Left ventricle myocardium inferior (tissue), 1 donor: ENCODE measurements at regions not wholly inside any gene's neighbourhood (a gene's known extent, or its start where the extent isn't known, plus 50 kb on each side); places are given as distances from the start of the nearest gene placed in this dataset.
"Not testable (repeated sequence)": the region's sequence is repeated elsewhere in the genome, so short reads cannot be mapped to it uniquely, and the experiment has no call there.

ENCODE experiments used
- DNase-seq: peaks from one replicate; pipeline ENCODE4 v3.0.0-alpha.2; 2020
- H3K27ac ChIP-seq: fragments of 200-600 bp; replicated peaks from 2 replicates; pipeline ENCODE4 v1.8.0; 2021
- H3K27me3 ChIP-seq: fragments of 200-600 bp; 2 replicates; pipeline ENCODE4 v1.8.0; 2021; ENCODE audit warnings: low read depth
- H3K36me3 ChIP-seq: fragments of 200-600 bp; 2 replicates; pipeline ENCODE4 v1.8.0; 2021
- H3K4me1 ChIP-seq: fragments of 200-600 bp; 2 replicates; pipeline ENCODE4 v1.8.0; 2021
- H3K4me3 ChIP-seq: fragments of 200-600 bp; 2 replicates; pipeline ENCODE4 v1.8.0; 2021; ENCODE audit warnings: mild to moderate bottlenecking, moderate library complexity
- H3K9me3 ChIP-seq: fragments of 200-600 bp; replicated peaks from 2 replicates; pipeline ENCODE4 v1.8.0; 2021
- CTCF ChIP-seq: fragments of 200-600 bp; IDR thresholded peaks from 2 replicates; pipeline ENCODE4 v1.8.0; 2021; ENCODE audit warnings: antibody characterized with exemption, mild to moderate bottlenecking, borderline replicate concordance
- intact Hi-C: fragments of 100-400 bp; cut with micrococcal nuclease; formaldehyde crosslinking; loops from one replicate; pipeline ENCODE4 v1.11.0; 2022
- donor health status: DM: no; HTN: yes; CAD: no; lungs with severe emphysema.

GRCh38 chr13:40043764-40044163, 388.3 kb downstream of the COG6 start:
- no peak overlapping the region for H3K4me3 ChIP-seq
- no peak overlapping the region for H3K27ac ChIP-seq
- H3K9me3 ChIP-seq, result no peaks in the 10 kb centered on the region
- H3K36me3 ChIP-seq, result no peaks in the 10 kb centered on the region
- H3K4me1 ChIP-seq, result no peaks in the 10 kb centered on the region
- intact Hi-C loops, result no loop called here
- TF ChIP-seq CTCF, result no peak
- no peaks in the 10 kb centered on the region for H3K27me3 ChIP-seq
- DNase-seq, result no peak

- Histone ChIP-seq H3K36me3 (no peaks in the 10 kb centered on the region), H3K4me3 (no peak overlapping the region), H3K4me1 (no peaks in the 10 kb centered on the region), H3K9me3 (no peaks in the 10 kb centered on the region), H3K27me3 (no peaks in the 10 kb centered on the region), H3K27ac (no peak overlapping the region)
- DNase-seq, result no peak
- intact Hi-C loops, result no loop called here
- no peak for TF ChIP-seq CTCF
Observed at GRCh38 chr13:40047322-40047771, 391.9 kb downstream of the COG6 start.

- Histone ChIP-seq H3K4me1 (no peaks in the 10 kb centered on the region), H3K27ac (no peak overlapping the region), H3K9me3 (peaks cover 2% of the 10 kb centered on the region), H3K36me3 (no peaks in the 10 kb centered on the region), H3K27me3 (no peaks in the 10 kb centered on the region), H3K4me3 (no peak overlapping the region)
- TF ChIP-seq CTCF, result no peak
- intact Hi-C loops, result no loop called here
- DNase-seq, result no peak
Observed at GRCh38 chr13:40048551-40048950, 393.1 kb downstream of the COG6 start.

- DNase-seq, result no peak
- intact Hi-C loops, result no loop called here
- Histone ChIP-seq H3K27ac (no peak overlapping the region), H3K4me1 (no peaks in the 10 kb centered on the region), H3K4me3 (no peak overlapping the region), H3K27me3 (peaks cover 5% of the 10 kb centered on the region), H3K36me3 (no peaks in the 10 kb centered on the region), H3K9me3 (peaks cover 7% of the 10 kb centered on the region)
- TF ChIP-seq CTCF, result no peak
Observed at GRCh38 chr13:40052954-40053353, 397.5 kb downstream of the COG6 start.

- intact Hi-C loops, result no loop called here
- DNase-seq, result no peak
- TF ChIP-seq CTCF, result no peak
- H3K27me3 ChIP-seq, result peaks cover 5% of the 10 kb centered on the region
- peaks cover 7% of the 10 kb centered on the region for H3K9me3 ChIP-seq
- no peaks in the 10 kb centered on the region for H3K4me1 ChIP-seq
- no peak overlapping the region for H3K4me3 ChIP-seq
- no peak overlapping the region for H3K27ac ChIP-seq
- H3K36me3 ChIP-seq, result no peaks in the 10 kb centered on the region
Observed at GRCh38 chr13:40053401-40053800, 397.9 kb downstream of the COG6 start.

- DNase-seq, H3K4me3 ChIP-seq, H3K27me3 ChIP-seq, H3K27ac ChIP-seq, H3K9me3 ChIP-seq, H3K36me3 ChIP-seq, intact Hi-C loops, H3K4me1 ChIP-seq: not testable (repeated sequence)
Observed at GRCh38 chr13:40054422-40054821, 399.0 kb downstream of the COG6 start.
